HL-60 (cell line): ENCODE measurements at regions not wholly inside any gene's neighbourhood (a gene's known extent, or its start where the extent isn't known, plus 50 kb on each side); places are given as distances from the start of the nearest gene placed in this dataset.

Experiments used
- DNase-seq, 2 experiments: peaks; one replicate each; pipeline ENCODE4 v3.0.0-alpha.2; 2010 to 2020; ENCODE audit warnings: low read depth in 1 of 2, low spot score in 1 of 2
- H3K27ac ChIP-seq: fragments of 250-450 bp; sonication (Bioruptor Pico); replicated peaks from 2 replicates; pipeline ENCODE4 v1.5.1; 2020; ENCODE audit warnings: mild to moderate bottlenecking, moderate library complexity
- H3K27me3 ChIP-seq: fragments of 250-450 bp; sonication (Bioruptor Pico); 2 replicates; pipeline ENCODE4 v1.5.1; 2021; ENCODE audit warnings: mild to moderate bottlenecking, moderate library complexity; ENCODE audit not compliant: insufficient read depth, poor library complexity, severe bottlenecking
- H3K4me3 ChIP-seq: replicated peaks from 2 replicates; pipeline ENCODE4 v1.5.1; 2011; ENCODE audit warnings: mild to moderate bottlenecking, control low read depth, low read length; ENCODE audit not compliant: insufficient read depth
- CTCF ChIP-seq: IDR thresholded peaks from one replicate; pipeline ENCODE4 v1.5.1; 2011; ENCODE audit warnings: low read length, control low read depth, inconsistent platforms; ENCODE audit not compliant: insufficient read depth
- GABPA ChIP-seq: IDR thresholded peaks from 2 replicates; pipeline ENCODE4 v1.6.1; 2012; ENCODE audit warnings: low read depth
- POLR2AphosphoS5 ChIP-seq: IDR thresholded peaks from 2 replicates; pipeline ENCODE4 v1.6.1; 2012; ENCODE audit warnings: low read depth
- REST ChIP-seq: IDR thresholded peaks from 2 replicates; pipeline ENCODE4 v1.6.1; 2012; ENCODE audit warnings: low read depth; ENCODE audit not compliant: insufficient replicate concordance
- SPI1 ChIP-seq: IDR thresholded peaks from 2 replicates; pipeline ENCODE4 v1.6.1; 2012; ENCODE audit warnings: low read depth, mild to moderate bottlenecking, borderline replicate concordance

GRCh38 chr4:123876143-123876542, 479.5 kb downstream of the SPRY1 start:
- no peak for DNase-seq
- Histone ChIP-seq H3K27ac (no peak overlapping the region), H3K4me3 (no peak overlapping the region), H3K27me3 (no peaks in the 10 kb centered on the region)
- no peak for TF ChIP-seq SPI1
- TF ChIP-seq POLR2AphosphoS5 = no peak
- no peak for TF ChIP-seq GABPA
- TF ChIP-seq REST = no peak
- TF ChIP-seq CTCF = no peak

GRCh38 chr4:123876671-123877101, 480.1 kb downstream of the SPRY1 start:
- Histone ChIP-seq H3K27me3 (no peaks in the 10 kb centered on the region), H3K4me3 (no peak overlapping the region), H3K27ac (no peak overlapping the region)
- no peak for DNase-seq
- TF ChIP-seq GABPA = no peak
- no peak for TF ChIP-seq POLR2AphosphoS5
- no peak for TF ChIP-seq REST
- no peak for TF ChIP-seq SPI1
- no peak for TF ChIP-seq CTCF

- Histone ChIP-seq H3K27me3 (no peaks in the 10 kb centered on the region), H3K27ac (no peak overlapping the region), H3K4me3 (no peak overlapping the region)
- no peak for DNase-seq
- TF ChIP-seq SPI1 = no peak
- no peak for TF ChIP-seq GABPA
- no peak for TF ChIP-seq REST
- no peak for TF ChIP-seq POLR2AphosphoS5
- no peak for TF ChIP-seq CTCF
Measured at GRCh38 chr4:123877551-123877950, 481.0 kb downstream of the SPRY1 start.
